Pancreas (tissue), 10 donors: ENCODE measurements at regions not wholly inside any gene's neighbourhood (a gene's known extent, or its start where the extent isn't known, plus 50 kb on each side); places are given as distances from the start of the nearest gene placed in this dataset.

Experiments
- ATAC-seq, 4 donors: fragments of 200-7000 bp; cut with Tn5 transposase; one replicate each; pipeline versions ENCODE4 v1.8.0 to v1.9.1; 2020; ENCODE audit warnings: mild to moderate bottlenecking in 4 of 4, moderate library complexity in 4 of 4
- DNase-seq, 6 donors: peaks; one replicate each; pipeline ENCODE4 v3.0.0-alpha.2; 2020
- FAIRE-seq: peaks from 2 replicates; lab custom pipeline; 2012; peaks lifted over from hg19 to GRCh38; lab: Jason Lieb, UNC
- H3K27ac ChIP-seq, 4 donors: fragments of 200-600 bp; sonication (generic); 1 replicate in 3 of 4; 2 replicates in 1 of 4; pipeline versions ENCODE4 v1.5.0 to v1.8.0; 2020
- H3K27me3 ChIP-seq, 4 donors: fragments of 200-600 bp; one replicate each; pipeline ENCODE4 v1.8.0; 2021
- H3K36me3 ChIP-seq, 3 donors: fragments of 200-600 bp; sonication (generic) in 1 of 3; one replicate each; pipeline versions ENCODE4 v1.5.0 to v1.8.0; 2020 to 2021
- H3K4me1 ChIP-seq, 3 donors: fragments of 200-600 bp; one replicate each; pipeline ENCODE4 v1.8.0; 2021
- H3K4me3 ChIP-seq, 4 donors: fragments of 200-600 bp; sonication (generic) in 2 of 4; one replicate each; pipeline versions ENCODE4 v1.5.0 to v1.8.0; 2020 to 2021
- H3K9me3 ChIP-seq, 4 donors: fragments of 200-600 bp; one replicate each; pipeline ENCODE4 v1.8.0; 2021
- CTCF ChIP-seq, 4 donors: fragments of 200-600 bp; sonication (generic) in 3 of 4; IDR thresholded peaks; one replicate each; pipeline versions ENCODE4 v1.5.0 to v1.8.0; 2021; ENCODE audit warnings: antibody characterized with exemption in 4 of 4
- WGBS, 2 donors: extraction: QIAGEN DNeasy Blood & Tissue Kit; methylation state at CpG; one replicate each; pipeline ENCODE4 v1.1.7; 2013; 5-methylcytosine and 5-hydroxymethylcytosine counted together
- intact Hi-C, 3 donors: fragments of 100-400 bp; cut with DNase I; formaldehyde crosslinking; loops; one replicate each; pipeline versions ENCODE4 v1.11.1 to v1.14.2; 2022
- donor health status: healthy with polysubstance abuse.
- donor health status: DM: no; HTN: no; CAD: no; lungs with moderate emphysema.
- donor health status: DM: no; HTN: no; CAD: no.
- donor health status: control.
- donor health status: control.
- donor health status: Bipolar disorder and iron deficiency.
- donor health status: DM: yes; HTN: yes; CAD: no.
- donor health status: DM: no; HTN: no; CAD: no.
- donor health status: DM: no; HTN: no; CAD: no.
- donor health status: DM: yes; HTN: yes; CAD: no.

- no peak for FAIRE-seq
- no peaks in the 10 kb centered on the region for H3K9me3 ChIP-seq
- intact Hi-C loops = no loop called here
- no peak for DNase-seq
- H3K27ac ChIP-seq = no peak overlapping the region
- H3K27me3 ChIP-seq = no peaks in the 10 kb centered on the region
- ATAC-seq = peak in 1 of 4 donors; percentile 42
- no peaks in the 10 kb centered on the region for H3K36me3 ChIP-seq
- TF ChIP-seq CTCF (IDR thresholded peaks at IDR 0.05) = no peak
- 71 to 88% methylated on average over 1 of the region's 1 CpG for whole genome bisulfite sequencing, 2 donors
- H3K4me1 ChIP-seq = no peaks in the 10 kb centered on the region
- H3K4me3 ChIP-seq = no peak overlapping the region
Measured at GRCh38 chr18:44536046-44536445, 144.6 kb upstream of the SETBP1 start.

- FAIRE-seq (no peak), ATAC-seq (peak in 1 of 4 donors; percentile 46), DNase-seq (no peak)
- no peaks in the 10 kb centered on the region for H3K36me3 ChIP-seq
- H3K9me3 ChIP-seq = no peaks in the 10 kb centered on the region
- intact Hi-C loops = no loop called here
- no peaks in the 10 kb centered on the region for H3K27me3 ChIP-seq
- H3K27ac ChIP-seq = no peak overlapping the region
- WGBS, 2 donors = 79 to 87% methylated on average over 1 of the region's 1 CpG
- TF ChIP-seq CTCF (IDR thresholded peaks at IDR 0.05) = no peak
- H3K4me3 ChIP-seq = no peak overlapping the region
- H3K4me1 ChIP-seq = no peaks in the 10 kb centered on the region
Measured at GRCh38 chr18:44536619-44537018, 144.1 kb upstream of the SETBP1 start.

DNA sequence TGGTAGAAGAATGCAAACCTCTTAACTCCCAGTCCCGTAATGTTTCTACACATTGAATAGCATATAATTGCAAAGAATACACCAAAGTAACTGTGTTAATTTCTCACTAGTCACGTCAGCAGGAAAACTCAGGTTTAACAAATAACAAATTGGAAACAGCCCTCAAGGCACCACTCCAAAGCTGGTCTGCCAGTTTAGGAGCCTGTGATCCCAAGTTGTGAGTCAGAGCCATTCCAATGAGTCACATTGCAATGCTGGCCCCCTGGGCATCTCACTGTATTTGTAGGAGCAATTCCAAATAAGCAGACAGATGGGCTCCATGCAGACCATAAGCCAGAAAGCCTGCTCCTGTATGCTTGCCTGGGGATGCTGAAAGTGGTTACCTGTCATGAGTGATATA, 143.2 kb upstream of the SETBP1 start:
- no peak for TF ChIP-seq CTCF (IDR thresholded peaks at IDR 0.05)
- intact Hi-C loops = no loop called here
- FAIRE-seq (no peak), DNase-seq (no peak), ATAC-seq (no peak)
- H3K27ac ChIP-seq = no peak overlapping the region
- H3K9me3 ChIP-seq = no peaks in the 10 kb centered on the region
- no peaks in the 10 kb centered on the region for H3K4me1 ChIP-seq
- H3K4me3 ChIP-seq = no peak overlapping the region
- no peaks in the 10 kb centered on the region for H3K27me3 ChIP-seq
- no peaks in the 10 kb centered on the region for H3K36me3 ChIP-seq
- WGBS, 2 donors = 90 to 91% methylated on average over 2 of the region's 2 CpGs

GRCh38 chr18:44539926-44540325, 140.8 kb upstream of the SETBP1 start:
- no peak for TF ChIP-seq CTCF (IDR thresholded peaks at IDR 0.05)
- FAIRE-seq = no peak
- no peaks in the 10 kb centered on the region for H3K27me3 ChIP-seq
- no peak overlapping the region for H3K4me3 ChIP-seq
- no peaks in the 10 kb centered on the region for H3K36me3 ChIP-seq
- intact Hi-C loops = no loop called here
- H3K27ac ChIP-seq = no peak overlapping the region
- no peak for DNase-seq
- ATAC-seq = no peak
- no peaks in the 10 kb centered on the region for H3K9me3 ChIP-seq
- WGBS, 2 donors = 69 to 74% methylated on average over 3 of the region's 3 CpGs
- no peaks in the 10 kb centered on the region for H3K4me1 ChIP-seq

- H3K4me3 ChIP-seq = no peak overlapping the region
- WGBS, 2 donors = 43 to 52% methylated on average over 4 of the region's 4 CpGs
- no peak for TF ChIP-seq CTCF (IDR thresholded peaks at IDR 0.05)
- no peaks in the 10 kb centered on the region for H3K36me3 ChIP-seq
- H3K9me3 ChIP-seq = no peaks in the 10 kb centered on the region
- FAIRE-seq (no peak), ATAC-seq (no peak), DNase-seq (no peak)
- no peaks in the 10 kb centered on the region for H3K27me3 ChIP-seq
- intact Hi-C loops = no loop called here
- no peak overlapping the region for H3K27ac ChIP-seq
- H3K4me1 ChIP-seq = no peaks in the 10 kb centered on the region
Measured at GRCh38 chr18:44541159-44541558, 139.5 kb upstream of the SETBP1 start.
